Karpas-422 (cell line): ENCODE measurements at regions not wholly inside any gene's neighbourhood (a gene's known extent, or its start where the extent isn't known, plus 50 kb on each side); places are given as distances from the start of the nearest gene placed in this dataset.

ENCODE experiments used
- DNase-seq: peaks from one replicate; pipeline ENCODE4 v3.0.0-alpha.2; 2015
- H2AFZ ChIP-seq: fragments of 200-600 bp; sonication (generic); 2 replicates; pipeline ENCODE4 v1.6.1; 2014; ENCODE audit warnings: antibody characterized with exemption, low read length, mixed read lengths
- H3K27ac ChIP-seq: fragments of 200-600 bp; sonication (generic); 2 replicates; pipeline ENCODE4 v1.5.1; 2014; ENCODE audit warnings: mild to moderate bottlenecking, low read length, moderate library complexity
- H3K27me3 ChIP-seq: fragments of 200-600 bp; sonication (generic); 2 replicates; pipeline ENCODE4 v1.6.1; 2014; ENCODE audit warnings: low read length, mixed read lengths
- H3K36me3 ChIP-seq: fragments of 200-600 bp; sonication (generic); 2 replicates; pipeline ENCODE4 v1.6.1; 2014; ENCODE audit warnings: low read length, mixed read lengths; ENCODE audit not compliant: insufficient read depth
- H3K4me1 ChIP-seq: fragments of 200-600 bp; sonication (generic); 2 replicates; pipeline ENCODE4 v1.6.1; 2014; ENCODE audit warnings: mild to moderate bottlenecking, low read length, mixed read lengths
- H3K4me2 ChIP-seq: fragments of 200-600 bp; sonication (generic); 2 replicates; pipeline ENCODE4 v1.6.1; 2014; ENCODE audit warnings: low read length, low read depth, mild to moderate bottlenecking; ENCODE audit not compliant: poor library complexity, severe bottlenecking
- H3K4me3 ChIP-seq: fragments of 200-600 bp; sonication (generic); 2 replicates; pipeline ENCODE4 v1.5.1; 2014; ENCODE audit warnings: mild to moderate bottlenecking, antibody characterized with exemption, low read length, mixed read lengths
- H3K79me2 ChIP-seq: fragments of 200-600 bp; sonication (generic); 2 replicates; pipeline ENCODE4 v1.6.1; 2014; ENCODE audit warnings: mild to moderate bottlenecking, low read length, mixed read lengths
- H3K9ac ChIP-seq: fragments of 200-600 bp; sonication (generic); 2 replicates; pipeline ENCODE4 v1.6.0; 2014; ENCODE audit warnings: low read length
- H3K9me2 ChIP-seq: fragments of 200-600 bp; sonication (generic), shearing (Covaris generic); replicated peaks from 2 replicates; pipeline ENCODE4 v1.6.0; 2014; ENCODE audit warnings: mild to moderate bottlenecking, low read length, moderate library complexity; ENCODE audit not compliant: insufficient read depth
- H3K9me3 ChIP-seq: fragments of 300-700, 200-600 bp; sonication (generic); 2 replicates; pipeline ENCODE4 v1.6.1; 2014; ENCODE audit warnings: low read length, mixed read lengths
- H4K20me1 ChIP-seq: fragments of 200-600 bp; sonication (generic); 2 replicates; pipeline ENCODE4 v1.6.1; 2014; ENCODE audit warnings: mild to moderate bottlenecking, antibody characterized with exemption, low read length, low read depth; ENCODE audit not compliant: insufficient read depth

- H3K9me3 ChIP-seq: peaks cover 8% of the 10 kb centered on the region; the same call in 1 of the 2 replicates
- H3K27ac ChIP-seq: no peak overlapping the region
- no peaks in the 10 kb centered on the region for H3K27me3 ChIP-seq
- H3K4me1 ChIP-seq: no peaks in the 10 kb centered on the region
- no peaks in the 10 kb centered on the region for H3K9me2 ChIP-seq
- H4K20me1 ChIP-seq: no peaks in the 10 kb centered on the region
- H2AFZ ChIP-seq: no peak overlapping the region
- H3K4me3 ChIP-seq: no peak overlapping the region
- H3K9ac ChIP-seq: no peak overlapping the region
- no peak overlapping the region for H3K4me2 ChIP-seq
- DNase-seq: no peak
- H3K36me3 ChIP-seq: no peaks in the 10 kb centered on the region
- no peaks in the 10 kb centered on the region for H3K79me2 ChIP-seq
Observed at GRCh38 chr6:98470821-98471220, 363.6 kb upstream of the POU3F2 start.

GRCh38 chr6:98471444-98471843 is 362.9 kb upstream of the POU3F2 start:
- Histone ChIP-seq H3K4me2 (no peak overlapping the region), H3K27ac (no peak overlapping the region), H3K9ac (no peak overlapping the region), H4K20me1 (no peaks in the 10 kb centered on the region), H3K4me3 (no peak overlapping the region), H2AFZ (no peak overlapping the region), H3K9me3 (peaks cover 8% of the 10 kb centered on the region; the same call in 1 of the 2 replicates), H3K79me2 (no peaks in the 10 kb centered on the region), H3K27me3 (no peaks in the 10 kb centered on the region), H3K36me3 (no peaks in the 10 kb centered on the region), H3K9me2 (no peaks in the 10 kb centered on the region), H3K4me1 (no peaks in the 10 kb centered on the region)
- no peak for DNase-seq

- Histone ChIP-seq H3K27me3 (no peaks in the 10 kb centered on the region), H3K9me2 (no peaks in the 10 kb centered on the region), H3K4me1 (no peaks in the 10 kb centered on the region), H3K36me3 (no peaks in the 10 kb centered on the region), H4K20me1 (no peaks in the 10 kb centered on the region), H3K79me2 (no peaks in the 10 kb centered on the region), H3K9me3 (no peaks in the 10 kb centered on the region), H3K4me2 (no peak overlapping the region), H3K27ac (no peak overlapping the region), H3K4me3 (no peak overlapping the region), H2AFZ (no peak overlapping the region), H3K9ac (no peak overlapping the region)
- no peak for DNase-seq
Observed at GRCh38 chr6:98477231-98477630, 357.1 kb upstream of the POU3F2 start.

- no peaks in the 10 kb centered on the region for H3K27me3 ChIP-seq
- no peaks in the 10 kb centered on the region for H3K9me3 ChIP-seq
- no peaks in the 10 kb centered on the region for H3K4me1 ChIP-seq
Observed at GRCh38 chr6:98484696-98485095, 349.7 kb upstream of the POU3F2 start.

GRCh38 chr6:98485593-98485992 is 348.8 kb upstream of the POU3F2 start:
- Histone ChIP-seq H3K27me3 (no peaks in the 10 kb centered on the region), H3K4me3 (no peak overlapping the region), H2AFZ (no peak overlapping the region), H3K4me2 (no peak overlapping the region), H3K9me2 (no peaks in the 10 kb centered on the region), H3K36me3 (no peaks in the 10 kb centered on the region), H3K79me2 (no peaks in the 10 kb centered on the region), H3K9me3 (no peaks in the 10 kb centered on the region), H3K4me1 (no peaks in the 10 kb centered on the region), H3K27ac (no peak overlapping the region), H4K20me1 (no peaks in the 10 kb centered on the region), H3K9ac (no peak overlapping the region)
- DNase-seq: no peak

More at GRCh38 chr6:98484696-98485095, 349.7 kb upstream of the POU3F2 start:
- DNase-seq: no peak
- Histone ChIP-seq H2AFZ (no peak overlapping the region), H3K4me3 (no peak overlapping the region), H3K36me3 (no peaks in the 10 kb centered on the region), H3K27ac (no peak overlapping the region), H3K9ac (no peak overlapping the region), H3K9me2 (no peaks in the 10 kb centered on the region), H4K20me1 (no peaks in the 10 kb centered on the region), H3K79me2 (no peaks in the 10 kb centered on the region), H3K4me2 (no peak overlapping the region)

GRCh38 chr6:98486057-98486456 is 348.3 kb upstream of the POU3F2 start:
- Histone ChIP-seq H3K79me2 (no peaks in the 10 kb centered on the region), H2AFZ (no peak overlapping the region), H3K27me3 (no peaks in the 10 kb centered on the region), H3K4me3 (no peak overlapping the region), H3K4me2 (no peak overlapping the region), H3K9ac (no peak overlapping the region), H3K27ac (no peak overlapping the region), H3K36me3 (no peaks in the 10 kb centered on the region), H3K9me2 (no peaks in the 10 kb centered on the region), H4K20me1 (no peaks in the 10 kb centered on the region), H3K9me3 (no peaks in the 10 kb centered on the region), H3K4me1 (no peaks in the 10 kb centered on the region)
- peak; percentile 25 for DNase-seq

- H3K9me3 ChIP-seq: no peaks in the 10 kb centered on the region
- no peaks in the 10 kb centered on the region for H3K4me1 ChIP-seq
- no peaks in the 10 kb centered on the region for H4K20me1 ChIP-seq
- no peak overlapping the region for H3K4me3 ChIP-seq
- no peak overlapping the region for H3K9ac ChIP-seq
- H3K27ac ChIP-seq: no peak overlapping the region
- no peaks in the 10 kb centered on the region for H3K79me2 ChIP-seq
- DNase-seq: no peak
- H3K36me3 ChIP-seq: no peaks in the 10 kb centered on the region
- H2AFZ ChIP-seq: no peak overlapping the region
- H3K9me2 ChIP-seq: no peaks in the 10 kb centered on the region
- no peaks in the 10 kb centered on the region for H3K27me3 ChIP-seq
- H3K4me2 ChIP-seq: no peak overlapping the region
Observed at GRCh38 chr6:98487612-98488011, 346.8 kb upstream of the POU3F2 start.

- H3K9ac ChIP-seq: no peak overlapping the region
- H3K9me3 ChIP-seq: no peaks in the 10 kb centered on the region
- H3K27me3 ChIP-seq: no peaks in the 10 kb centered on the region
- H3K79me2 ChIP-seq: no peaks in the 10 kb centered on the region
- no peak for DNase-seq
- H3K4me1 ChIP-seq: no peaks in the 10 kb centered on the region
- no peak overlapping the region for H3K27ac ChIP-seq
- H3K9me2 ChIP-seq: no peaks in the 10 kb centered on the region
- no peak overlapping the region for H3K4me3 ChIP-seq
- H3K36me3 ChIP-seq: no peaks in the 10 kb centered on the region
- H4K20me1 ChIP-seq: no peaks in the 10 kb centered on the region
- H3K4me2 ChIP-seq: no peak overlapping the region
- no peak overlapping the region for H2AFZ ChIP-seq
Observed at GRCh38 chr6:98498144-98498775, 336.1 kb upstream of the POU3F2 start.
